HepG2 (cell line): ENCODE measurements at regions not wholly inside any gene's neighbourhood (a gene's known extent, or its start where the extent isn't known, plus 50 kb on each side); places are given as distances from the start of the nearest gene placed in this dataset.

ENCODE experiments used
- ARID5B ChIP-seq: IDR thresholded peaks from 2 replicates; pipeline ENCODE4 v1.4.0; 2020; ENCODE audit warnings: mild to moderate bottlenecking, missing genetic modification reagents
- ATRX ChIP-seq: sonication (generic); formaldehyde crosslinking; IDR thresholded peaks from 2 replicates; pipeline ENCODE4 v1.4.0; 2020; ENCODE audit warnings: missing genetic modification reagents, borderline replicate concordance
- HOMEZ ChIP-seq: IDR thresholded peaks from 2 replicates; pipeline ENCODE4 v1.6.1; 2016; ENCODE audit warnings: low read depth
- NBN ChIP-seq: fragments of 450-650 bp; conservative IDR thresholded peaks from 2 replicates; pipeline ENCODE4 v1.6.1; 2017
- NFKBIZ ChIP-seq: IDR thresholded peaks from 2 replicates; pipeline ENCODE4 v1.6.1; 2018; ENCODE audit warnings: missing genetic modification reagents, missing compliant biosample characterization
- PLSCR1 ChIP-seq: sonication (generic); formaldehyde crosslinking; IDR thresholded peaks from 2 replicates; pipeline ENCODE4 v1.5.0; 2020; ENCODE audit warnings: missing genetic modification reagents, mild to moderate bottlenecking, borderline replicate concordance
- RAD21 ChIP-seq: fragments of 450-650 bp; formaldehyde crosslinking; IDR thresholded peaks from 2 replicates; pipeline ENCODE4 v1.5.0; 2020; ENCODE audit warnings: mild to moderate bottlenecking
- TAF1 ChIP-seq: sonication (generic); formaldehyde crosslinking; IDR thresholded peaks from 2 replicates; pipeline ENCODE4 v1.4.0; 2020; ENCODE audit warnings: missing genetic modification reagents
- TFDP2 ChIP-seq: sonication (generic); formaldehyde crosslinking; IDR thresholded peaks from 2 replicates; pipeline ENCODE4 v1.4.0; 2020; ENCODE audit warnings: missing genetic modification reagents
- ZNF33A ChIP-seq: sonication (generic); formaldehyde crosslinking; IDR thresholded peaks from 2 replicates; pipeline ENCODE4 v1.5.1; 2020; ENCODE audit warnings: missing genetic modification reagents, mild to moderate bottlenecking, moderate library complexity, borderline replicate concordance
- ZNF350 ChIP-seq: sonication (generic); formaldehyde crosslinking; IDR thresholded peaks from 2 replicates; pipeline ENCODE4 v1.4.0; 2020; ENCODE audit warnings: mild to moderate bottlenecking, low read depth, missing genetic modification reagents, borderline replicate concordance
- ZNF687 ChIP-seq: sonication (generic); formaldehyde crosslinking; IDR thresholded peaks from 2 replicates; pipeline ENCODE4 v1.5.1; 2020; ENCODE audit warnings: mild to moderate bottlenecking, missing genetic modification reagents, moderate library complexity
- ZNF7 ChIP-seq: IDR thresholded peaks from 2 replicates; pipeline ENCODE4 v1.6.1; 2016; ENCODE audit warnings: missing biosample characterization, missing genetic modification reagents
- ZNF713 ChIP-seq: sonication (generic); formaldehyde crosslinking; IDR thresholded peaks from 2 replicates; pipeline ENCODE4 v1.4.0; 2020; ENCODE audit warnings: mild to moderate bottlenecking, missing genetic modification reagents
- ZNF770 ChIP-seq: sonication (generic); formaldehyde crosslinking; IDR thresholded peaks from 2 replicates; pipeline ENCODE4 v1.5.0; 2020; ENCODE audit warnings: mild to moderate bottlenecking, missing genetic modification reagents

- no peak for TF ChIP-seq ZNF33A (CRISPR knock-in tag)
- TF ChIP-seq ATRX (CRISPR knock-in tag), result no peak
- TF ChIP-seq TFDP2 (CRISPR knock-in tag), result 0 out of 2 replicates have a peak, but pooled peaks have one; percentile 7
- no peak for TF ChIP-seq ZNF770 (CRISPR knock-in tag)
- TF ChIP-seq NBN, result no peak
- peak; percentile 91 for TF ChIP-seq ZNF687 (CRISPR knock-in tag)
- no peak for TF ChIP-seq HOMEZ (CRISPR knock-in tag)
- TF ChIP-seq ARID5B, result peak; percentile 23; the same call in 1 of the 2 replicates
- no peak for TF ChIP-seq PLSCR1
- TF ChIP-seq RAD21, result peak; percentile 22; the same call in 1 of the 2 replicates
- TF ChIP-seq ZNF7 (CRISPR knock-in tag), result no peak
- TF ChIP-seq ZNF350 (CRISPR knock-in tag), result no peak
- TF ChIP-seq ZNF713 (CRISPR knock-in tag), result no peak
- TF ChIP-seq TAF1 (CRISPR knock-in tag), result peak; percentile 67; the same call in 1 of the 2 replicates
- no peak for TF ChIP-seq NFKBIZ
These were observed 134.0 kb upstream of the BARHL2 start (continued) for GRCh38 chr1:90850898-90851710.
